Stimulated activated CD4-positive, alpha-beta T cell treated with anti-CD3 and anti-CD28 coated beads, TNF-alpha, amount 100 ng/mL, for 1 hour (primary cell): ENCODE measurements at regions not wholly inside any gene's neighbourhood (a gene's known extent, or its start where the extent isn't known, plus 50 kb on each side); places are given as distances from the start of the nearest gene placed in this dataset.
"Not testable (repeated sequence)": the region's sequence is repeated elsewhere in the genome, so short reads cannot be mapped to it uniquely, and the experiment has no call there.

Experiments used
- DNase-seq, 3 donors: peaks; one replicate each; pipeline ENCODE4 v3.0.0-alpha.2; 2020; ENCODE audit warnings: low read depth in 3 of 3, low spot score in 1 of 3

GRCh38 chr20:56766528-56766927 lies 137.4 kb downstream of the TFAP2C start:
- no peak for DNase-seq

GRCh38 chr20:56769921-56770600 lies 141.0 kb downstream of the TFAP2C start:
- DNase-seq = no peak

- no peak for DNase-seq
Measured at GRCh38 chr20:56773749-56774148, 144.6 kb downstream of the TFAP2C start.

GRCh38 chr20:56774873-56775272 lies 145.8 kb downstream of the TFAP2C start:
- DNase-seq = no peak

GRCh38 chr20:56776345-56776744 lies 147.2 kb downstream of the TFAP2C start:
- DNase-seq = no peak

- DNase-seq = no peak
Measured at GRCh38 chr20:56778765-56779195, 149.7 kb downstream of the TFAP2C start.

GRCh38 chr20:56779452-56780143 lies 150.5 kb downstream of the TFAP2C start:
- DNase-seq = no peak

- no peak for DNase-seq
Measured at GRCh38 chr20:56780266-56780665, 151.2 kb downstream of the TFAP2C start.

- no peak for DNase-seq
Measured at GRCh38 chr20:56781108-56781739, 152.1 kb downstream of the TFAP2C start.

- DNase-seq = not testable (repeated sequence)
Measured at GRCh38 chr20:56781987-56782560, 153.0 kb downstream of the TFAP2C start.

GRCh38 chr20:56782814-56783213 lies 153.7 kb downstream of the TFAP2C start:
- DNase-seq = not testable (repeated sequence)

- DNase-seq = no peak
Measured at GRCh38 chr20:56783826-56784225, 154.7 kb downstream of the TFAP2C start.

GRCh38 chr20:56786503-56786902 lies 157.4 kb downstream of the TFAP2C start:
- no peak for DNase-seq

- no peak for DNase-seq
Measured at GRCh38 chr20:56788041-56788670, 159.1 kb downstream of the TFAP2C start.

- DNase-seq = no peak
Measured at GRCh38 chr20:56788671-56789610, 159.8 kb downstream of the TFAP2C start.

- DNase-seq = no peak
Measured at GRCh38 chr20:56793916-56794315, 164.8 kb downstream of the TFAP2C start.

- no peak for DNase-seq
Measured at GRCh38 chr20:56795492-56795891, 166.4 kb downstream of the TFAP2C start.

GRCh38 chr20:56796345-56796744 lies 167.2 kb downstream of the TFAP2C start:
- DNase-seq = no peak

- no peak for DNase-seq
Measured at GRCh38 chr20:56797023-56797422, 167.9 kb downstream of the TFAP2C start.

- no peak for DNase-seq
Measured at GRCh38 chr20:56798634-56799033, 169.5 kb downstream of the TFAP2C start.
